HTR-8/SVneo (cell line): ENCODE measurements at regions not wholly inside any gene's neighbourhood (a gene's known extent, or its start where the extent isn't known, plus 50 kb on each side); places are given as distances from the start of the nearest gene placed in this dataset.
"Not testable (repeated sequence)": the region's sequence is repeated elsewhere in the genome, so short reads cannot be mapped to it uniquely, and the experiment has no call there.

Experiments
- DNase-seq: peaks from one replicate; pipeline ENCODE4 v3.0.0; 2011; ENCODE audit warnings: low spot score, mixed read lengths; ENCODE audit not compliant: insufficient read length
- FAIRE-seq: peaks from 2 replicates; lab custom pipeline; 2011; peaks lifted over from hg19 to GRCh38; lab: Jason Lieb, UNC

DNA sequence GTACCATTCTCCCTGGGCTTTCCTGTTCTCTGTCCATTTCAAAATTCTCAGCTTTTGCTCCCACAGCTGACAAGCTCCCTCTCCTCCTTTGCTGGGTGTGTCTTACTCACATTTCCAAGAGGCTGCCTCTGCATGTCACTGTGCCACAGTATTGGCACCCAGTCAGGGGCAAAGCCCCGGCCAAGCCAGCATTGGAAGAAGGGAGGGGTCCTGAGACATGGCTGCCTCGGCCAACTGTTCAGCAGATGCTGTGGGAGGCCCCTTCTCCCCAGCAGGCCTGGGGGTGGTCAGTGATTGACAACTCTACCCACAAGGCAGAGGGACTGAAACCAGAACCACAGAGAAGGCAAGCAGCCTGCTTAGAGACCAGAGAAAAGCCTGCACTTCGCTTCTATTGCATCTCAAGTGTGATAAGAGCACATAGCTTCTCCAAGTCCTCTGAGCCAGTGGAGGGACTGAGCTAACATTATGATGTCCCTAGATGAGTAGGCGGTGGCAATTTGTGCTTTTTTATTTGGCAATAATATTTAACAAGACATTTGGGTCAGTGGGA is 294.1 kb downstream of the SIPA1L2 start:
- FAIRE-seq (no peak), DNase-seq (no peak)

DNA sequence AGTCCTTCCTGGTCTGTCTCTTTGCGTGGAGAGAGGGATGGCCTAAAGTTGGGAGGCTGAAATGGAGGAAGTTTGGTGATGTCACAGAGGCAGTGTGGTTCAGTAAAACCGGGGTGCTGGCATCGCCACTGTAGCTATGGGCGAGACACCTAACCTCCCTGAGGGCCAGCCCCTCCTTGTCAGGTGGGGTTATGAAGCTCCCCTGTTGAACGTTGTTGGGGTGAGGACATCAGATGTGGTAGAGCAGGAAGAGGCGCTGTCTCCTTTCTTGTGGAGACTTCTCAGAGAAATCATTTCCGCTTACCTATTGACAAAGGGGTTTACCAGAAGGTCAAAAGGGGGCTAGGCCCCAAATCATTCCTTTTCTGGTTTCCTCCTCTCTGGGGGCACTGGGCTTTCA is 294.7 kb downstream of the SIPA1L2 start:
- no peak for FAIRE-seq
- no peak for DNase-seq

DNA sequence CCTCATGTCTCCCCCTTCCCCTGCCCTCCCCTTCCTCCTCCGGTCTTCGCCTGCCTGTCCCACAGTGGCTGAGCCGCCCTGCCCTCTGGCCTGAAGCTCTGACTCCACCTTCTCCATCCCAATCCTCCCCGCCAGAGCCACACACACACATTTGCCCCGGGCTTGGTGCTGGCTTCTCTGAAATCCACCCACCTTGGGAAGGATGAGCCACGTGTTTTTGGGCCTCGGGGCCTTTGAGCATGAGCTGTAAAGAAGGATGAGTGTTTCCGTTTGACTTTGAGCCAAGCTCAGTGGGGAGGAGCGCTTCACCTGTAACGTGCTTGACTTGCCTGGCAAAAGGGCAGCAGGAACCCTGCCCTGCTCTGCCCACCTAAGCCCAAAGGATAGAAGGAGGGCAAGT is 295.1 kb downstream of the SIPA1L2 start:
- DNase-seq: no peak
- no peak for FAIRE-seq

- no peak for DNase-seq
- FAIRE-seq: no peak
Observed at GRCh38 chr1:232334246-232334645, 295.7 kb downstream of the SIPA1L2 start.

DNA sequence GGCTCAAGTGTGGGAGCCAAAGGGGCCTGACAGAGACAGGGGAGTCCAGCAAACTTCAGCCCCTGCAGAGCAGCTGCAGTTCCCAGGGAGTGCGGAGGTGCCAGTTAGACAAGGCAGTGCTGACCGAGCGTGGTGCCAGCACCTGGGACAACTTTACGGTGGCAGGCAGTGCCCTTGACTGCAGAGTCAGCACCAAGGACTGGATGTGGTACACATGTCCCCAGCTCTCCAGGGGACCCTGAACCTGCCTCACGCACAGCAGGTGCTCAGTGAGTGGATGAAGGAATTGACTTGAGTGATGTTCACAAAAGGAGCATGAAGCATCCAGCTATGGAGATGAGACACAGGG is 296.5 kb downstream of the SIPA1L2 start:
- no peak for FAIRE-seq
- DNase-seq: no peak

DNA sequence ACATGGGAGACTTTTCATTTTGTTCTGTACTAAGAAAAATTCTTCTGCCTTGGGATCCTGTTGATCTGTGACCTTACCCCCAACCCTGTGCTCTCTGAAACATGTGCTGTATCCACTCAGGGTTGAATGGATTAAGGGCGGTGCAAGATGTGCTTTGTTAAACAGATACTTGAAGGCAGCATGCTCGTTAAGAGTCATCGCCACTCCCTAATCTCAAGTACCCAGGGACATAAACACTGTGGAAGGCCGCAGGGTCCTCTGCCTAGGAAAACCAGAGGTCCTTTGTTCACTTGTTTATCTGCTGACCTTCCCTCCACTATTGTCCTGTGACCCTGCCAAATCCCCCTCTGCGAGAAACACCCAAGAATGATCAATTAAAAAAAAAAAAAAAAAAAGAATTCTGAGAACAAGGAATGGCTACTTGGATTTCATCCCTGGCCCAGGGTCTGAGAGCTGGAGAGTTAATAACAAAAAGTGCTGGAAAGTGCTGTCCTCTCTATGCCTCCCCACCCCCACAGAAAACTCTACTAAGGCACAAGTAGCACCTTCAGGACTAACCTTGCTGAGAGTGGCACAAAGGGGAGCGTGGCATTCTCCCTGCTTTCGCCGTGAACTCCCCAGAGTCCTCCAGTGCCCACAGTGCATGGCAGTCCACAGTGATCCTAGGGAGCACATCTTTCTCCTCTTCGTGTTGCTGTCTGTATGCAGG is 297.1 kb downstream of the SIPA1L2 start:
- DNase-seq, FAIRE-seq: not testable (repeated sequence)

DNA sequence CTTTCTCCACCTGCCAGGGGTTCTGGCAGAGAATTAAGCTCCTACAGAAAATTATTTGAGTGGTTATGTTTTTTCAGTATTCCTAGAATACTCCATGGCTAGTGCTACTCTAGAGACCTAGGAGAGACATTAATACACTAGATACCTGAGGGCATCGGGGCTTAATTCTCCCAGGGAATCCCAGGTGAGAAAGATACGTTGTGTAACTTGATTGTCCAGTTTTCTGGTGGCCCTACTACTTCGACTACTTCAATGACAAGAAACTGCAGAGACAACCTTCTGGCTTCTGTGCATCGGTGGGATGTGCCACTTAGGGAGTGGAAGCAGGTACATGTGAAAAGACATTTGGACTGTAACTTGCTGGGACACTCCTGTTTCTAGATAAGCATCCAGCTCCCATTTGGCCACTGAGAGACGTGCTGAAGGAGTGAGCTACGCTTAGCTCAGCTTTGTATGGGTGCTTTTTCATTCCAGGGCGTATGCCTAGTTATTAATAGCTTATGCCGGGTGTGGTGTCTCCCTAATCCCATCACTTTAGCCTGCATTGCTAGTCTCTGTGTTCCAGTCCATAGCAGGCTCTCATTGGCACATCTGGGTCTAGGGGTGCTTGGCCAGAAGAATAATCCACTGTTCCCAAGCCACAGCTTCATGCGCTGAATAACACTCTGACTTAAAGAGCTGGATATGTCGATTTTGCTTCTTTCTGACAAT is 300.7 kb downstream of the SIPA1L2 start:
- FAIRE-seq (no peak), DNase-seq (no peak)

- FAIRE-seq (no peak), DNase-seq (no peak)
Observed at GRCh38 chr1:232328486-232329102, 301.3 kb downstream of the SIPA1L2 start.

GRCh38 chr1:232327899-232328298 is 302.0 kb downstream of the SIPA1L2 start:
- DNase-seq (no peak), FAIRE-seq (no peak)

GRCh38 chr1:232327269-232327668 is 302.7 kb downstream of the SIPA1L2 start:
- FAIRE-seq: no peak
- DNase-seq: no peak

DNA sequence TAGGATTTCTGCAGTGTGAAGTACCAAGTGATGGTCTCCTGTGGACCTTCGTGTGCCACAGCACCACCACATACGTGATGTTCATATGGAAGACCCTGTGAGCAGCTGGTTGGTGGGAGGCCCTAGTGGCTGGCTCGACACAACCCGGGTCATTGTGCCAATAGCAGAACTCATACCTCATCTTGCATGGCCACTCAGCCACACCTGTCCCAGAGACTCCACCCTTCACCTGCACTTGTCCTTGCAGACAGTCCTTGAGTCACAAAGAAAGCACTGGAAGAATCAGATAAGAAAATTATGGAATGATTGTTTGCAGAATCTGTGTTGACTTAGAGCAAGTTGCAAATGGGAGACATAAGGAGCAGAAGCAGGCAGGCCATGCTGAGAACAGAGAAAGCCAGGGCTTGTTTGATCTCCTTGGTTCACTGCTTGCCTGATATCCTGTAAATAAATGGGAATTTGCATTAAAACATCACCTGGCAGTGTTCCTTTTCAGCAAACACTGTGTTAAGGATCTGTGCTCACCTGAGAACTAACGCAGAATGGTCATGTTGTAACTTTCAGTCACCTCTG is 307.7 kb downstream of the SIPA1L2 start:
- no peak for FAIRE-seq
- no peak for DNase-seq

DNA sequence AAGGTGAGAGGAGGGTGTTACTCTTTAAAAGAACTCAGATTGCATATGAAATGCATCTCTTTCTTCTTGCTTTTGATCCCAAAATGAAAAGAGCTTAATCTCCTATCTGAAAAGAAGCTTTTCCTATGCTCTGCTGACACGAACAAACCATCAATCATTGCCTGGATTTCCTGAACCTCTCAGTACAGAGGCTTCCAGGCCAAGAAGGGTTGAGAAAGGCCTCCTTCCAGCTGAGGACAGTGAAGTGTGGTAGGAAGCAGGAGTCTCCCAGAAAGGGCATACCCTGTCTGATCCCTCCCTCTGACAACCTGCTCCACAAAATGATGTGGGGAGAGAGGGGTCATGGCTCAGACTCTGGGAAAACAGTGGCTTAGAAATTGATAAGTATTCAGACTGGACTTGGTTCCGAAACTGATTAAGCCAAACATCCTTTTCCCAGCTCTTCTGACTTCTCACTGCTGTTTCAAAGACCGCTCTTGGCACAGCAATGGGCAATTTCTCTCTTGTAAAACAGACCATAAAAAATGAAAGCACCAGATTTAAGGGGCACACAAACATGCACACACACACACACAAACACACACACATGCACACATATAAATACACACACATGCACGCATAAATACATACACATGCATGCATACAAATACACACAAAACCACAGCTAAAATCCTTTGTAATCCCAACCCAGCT is 310.3 kb downstream of the SIPA1L2 start:
- peak; percentile 46 for FAIRE-seq
- no peak for DNase-seq

- no peak for DNase-seq
- no peak for FAIRE-seq
Observed at GRCh38 chr1:232319072-232319471, 310.9 kb downstream of the SIPA1L2 start.

DNA sequence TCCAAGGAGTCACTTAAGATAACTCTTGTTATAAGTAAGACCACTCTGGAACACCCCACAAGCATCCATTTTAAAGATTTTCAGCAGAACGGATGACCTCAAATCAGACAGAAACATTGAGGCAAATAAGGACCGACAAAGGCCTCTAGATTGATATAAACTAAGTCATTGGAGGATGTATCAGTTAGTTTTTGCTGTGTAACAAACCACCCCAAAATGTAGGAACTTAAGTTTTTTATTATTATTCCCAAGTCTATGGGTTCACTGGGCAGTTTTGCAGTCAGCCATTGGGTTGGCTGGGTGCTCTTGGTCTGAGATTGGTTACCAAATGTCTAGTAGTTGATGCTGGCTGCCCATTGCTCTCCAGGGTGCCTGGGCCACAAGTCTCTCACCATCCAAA is 311.8 kb downstream of the SIPA1L2 start:
- no peak for DNase-seq
- no peak for FAIRE-seq

DNA sequence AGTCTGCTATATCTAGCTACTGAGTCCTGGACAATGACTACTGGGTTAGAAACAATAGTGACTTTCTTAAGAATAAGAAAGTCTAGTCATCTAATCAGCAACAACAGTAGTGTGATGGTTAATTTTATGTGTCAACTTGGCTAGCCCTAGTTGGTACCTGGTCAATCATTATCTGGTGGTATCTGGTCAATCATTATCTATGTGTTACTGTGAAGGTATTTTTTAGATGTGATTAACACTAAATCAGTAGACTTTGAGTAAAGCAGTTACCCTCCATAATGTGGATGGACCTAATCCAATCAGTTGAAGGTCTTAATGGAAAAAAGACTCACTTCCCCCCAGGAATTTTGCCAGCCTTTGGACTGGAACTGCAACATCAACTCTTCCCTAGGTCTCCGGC is 312.6 kb downstream of the SIPA1L2 start:
- DNase-seq (no peak), FAIRE-seq (no peak)

DNA sequence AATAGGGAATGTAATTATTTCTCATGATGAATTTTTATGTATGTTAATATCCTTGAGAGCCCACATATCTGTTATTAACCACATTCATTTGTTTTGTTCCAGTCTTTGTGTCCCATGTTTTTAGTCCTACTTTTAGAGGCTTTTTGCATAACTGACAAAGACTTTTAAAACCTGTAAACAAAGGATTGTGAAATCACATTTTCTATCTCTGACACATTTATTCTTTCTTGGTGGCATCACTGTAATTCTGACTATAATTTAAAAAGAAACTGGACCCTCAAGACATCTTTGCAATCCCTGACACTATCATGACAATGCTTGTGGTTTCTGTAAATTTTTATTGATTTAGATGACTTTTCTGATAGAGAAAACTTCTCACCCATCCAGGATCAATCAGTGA is 313.1 kb downstream of the SIPA1L2 start:
- DNase-seq: no peak

DNA sequence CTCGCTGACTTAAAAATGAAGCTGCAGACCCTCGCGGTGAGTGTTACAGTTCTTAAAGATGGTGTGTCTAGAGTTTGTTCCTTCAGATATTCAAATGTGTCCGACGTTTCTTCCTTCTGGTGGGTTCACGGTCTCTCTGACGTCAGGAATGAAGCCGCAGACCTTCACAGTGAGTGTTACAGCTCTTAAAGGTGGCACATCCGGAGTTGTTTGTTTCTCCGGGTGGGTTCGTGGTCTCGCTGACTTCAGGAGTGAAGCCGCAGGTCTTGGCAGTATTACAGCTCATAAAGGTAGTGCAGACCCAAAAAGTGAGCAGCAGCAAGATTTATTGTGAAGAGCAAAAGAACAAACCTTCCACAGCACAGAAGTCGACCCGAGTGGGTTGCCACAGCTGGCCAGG is 316.1 kb downstream of the SIPA1L2 start:
- not testable (repeated sequence) for DNase-seq, FAIRE-seq

More for the DNA sequence above, 313.1 kb downstream of the SIPA1L2 start:
- FAIRE-seq: no peak

DNA sequence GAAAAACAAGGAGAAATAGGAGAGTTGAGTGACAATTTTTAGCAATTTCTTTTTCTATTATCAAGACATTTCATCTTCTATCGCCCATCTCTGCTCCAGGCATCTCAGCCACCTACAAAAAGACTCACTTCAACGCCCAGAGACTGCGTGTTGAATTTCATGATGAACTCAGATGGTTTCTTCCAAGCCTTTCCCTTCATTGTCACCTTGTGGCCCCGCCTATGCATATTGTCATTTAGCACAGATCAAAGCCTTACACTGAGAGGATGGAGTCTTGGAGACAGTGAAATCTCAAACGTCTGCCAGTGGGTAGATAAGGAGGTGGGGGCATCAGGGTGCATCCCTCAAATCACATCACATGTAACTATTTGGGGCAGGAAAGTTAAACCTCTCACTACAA is 319.4 kb downstream of the SIPA1L2 start:
- DNase-seq: no peak
- no peak for FAIRE-seq

- no peak for FAIRE-seq
Observed at GRCh38 chr1:232308616-232309015, 321.3 kb downstream of the SIPA1L2 start.

GRCh38 chr1:232307296-232308017 is 322.5 kb downstream of the SIPA1L2 start:
- DNase-seq (no peak), FAIRE-seq (no peak)

More at GRCh38 chr1:232308616-232309015, 321.3 kb downstream of the SIPA1L2 start:
- DNase-seq: no peak
